GM23248 (cell line): ENCODE measurements at regions not wholly inside any gene's neighbourhood (a gene's known extent, or its start where the extent isn't known, plus 50 kb on each side); places are given as distances from the start of the nearest gene placed in this dataset.

Experiments used
- DNase-seq: peaks from one replicate; pipeline ENCODE4 v3.0.0-alpha.2; 2015
- H2AFZ ChIP-seq: fragments of 200-600 bp; sonication (generic); 2 replicates; pipeline ENCODE4 v1.6.1; 2016; ENCODE audit warnings: antibody characterized with exemption
- H3F3A ChIP-seq: fragments of 200-600 bp; sonication (generic); 2 replicates; pipeline ENCODE4 v1.6.1; 2016; ENCODE audit warnings: mild to moderate bottlenecking, antibody characterized with exemption, mixed run types; ENCODE audit not compliant: insufficient read depth
- H3K27ac ChIP-seq: fragments of 200-600 bp; sonication (generic); 2 replicates; pipeline ENCODE4 v1.5.1; 2016; ENCODE audit warnings: mild to moderate bottlenecking
- H3K27me3 ChIP-seq: fragments of 200-600 bp; sonication (generic); replicated peaks from 2 replicates; pipeline ENCODE4 v1.6.1; 2016; ENCODE audit warnings: mild to moderate bottlenecking; ENCODE audit not compliant: insufficient read depth
- H3K36me3 ChIP-seq: fragments of 200-600 bp; sonication (generic); 2 replicates; pipeline ENCODE4 v1.6.1; 2016; ENCODE audit warnings: low read depth, mild to moderate bottlenecking
- H3K4me1 ChIP-seq: fragments of 200-600 bp; sonication (generic); 2 replicates; pipeline ENCODE4 v1.6.1; 2016; ENCODE audit warnings: mild to moderate bottlenecking; ENCODE audit not compliant: insufficient read depth
- H3K4me2 ChIP-seq: fragments of 200-600 bp; sonication (generic); one replicate; pipeline ENCODE4 v1.6.1; 2016; ENCODE audit warnings: mild to moderate bottlenecking; ENCODE audit not compliant: unreplicated experiment
- H3K4me3 ChIP-seq: fragments of 200-600 bp; sonication (generic); 2 replicates; pipeline ENCODE4 v1.5.1; 2016; ENCODE audit warnings: mild to moderate bottlenecking
- H3K79me2 ChIP-seq: fragments of 200-600 bp; sonication (generic); 2 replicates; pipeline ENCODE4 v1.6.1; 2016; ENCODE audit warnings: mild to moderate bottlenecking; ENCODE audit not compliant: insufficient read depth
- H3K9ac ChIP-seq: fragments of 200-600 bp; sonication (generic); 2 replicates; pipeline ENCODE4 v1.6.1; 2016; ENCODE audit warnings: mild to moderate bottlenecking
- H3K9me2 ChIP-seq: fragments of 200-600 bp; sonication (generic); 2 replicates; pipeline ENCODE4 v1.6.1; 2016; ENCODE audit warnings: mixed run types, mild to moderate bottlenecking, moderate library complexity; ENCODE audit not compliant: insufficient read depth
- H3K9me3 ChIP-seq: fragments of 200-600 bp; sonication (generic); one replicate; pipeline ENCODE4 v1.6.1; 2017; ENCODE audit warnings: low read depth
- H4K20me1 ChIP-seq: fragments of 200-600 bp; sonication (generic); 2 replicates; pipeline ENCODE4 v1.6.0; 2016; ENCODE audit not compliant: insufficient read depth
- EZH2 ChIP-seq: fragments of 200-600 bp; sonication (generic); IDR thresholded peaks from 2 replicates; pipeline ENCODE4 v1.6.1; 2018; ENCODE audit warnings: antibody characterized with exemption, mild to moderate bottlenecking; ENCODE audit not compliant: insufficient read depth, poor library complexity, severe bottlenecking
- EZH2phosphoT487 ChIP-seq: fragments of 200-600 bp; sonication (generic); IDR thresholded peaks from 2 replicates; pipeline ENCODE4 v1.6.1; 2018; ENCODE audit warnings: antibody characterized with exemption, moderate library complexity, mild to moderate bottlenecking, low read depth; ENCODE audit not compliant: insufficient read depth
- WGBS, 2 experiments: methylation state at CpG; one replicate each; pipeline ENCODE4 v1.1.6; 2015 to 2017; ENCODE audit warnings: low lambda C conversion rate in 2 of 2, low coverage in 1 of 2; ENCODE audit errors: missing lambda C conversion rate in 2 of 2; 5-methylcytosine and 5-hydroxymethylcytosine counted together
- in situ Hi-C: fragments of 300-500 bp; cut with MboI; formaldehyde crosslinking; loops from 2 replicates; pipeline ENCODE4 v1.15.0; 2020

- Histone ChIP-seq H3F3A (peaks cover 29% of the 10 kb centered on the region), H3K9me2 (no peaks in the 10 kb centered on the region), H4K20me1 (no peaks in the 10 kb centered on the region), H3K9me3 (no peaks in the 10 kb centered on the region), H3K9ac (peak overlapping the region; percentile 3; the same call in 1 of the 2 replicates), H3K4me2 (peak overlapping the region; percentile 64), H3K4me3 (peak overlapping the region; percentile 13; the same call in 1 of the 2 replicates), H3K79me2 (no peaks in the 10 kb centered on the region), H3K27me3 (no peaks in the 10 kb centered on the region), H3K36me3 (no peaks in the 10 kb centered on the region), H3K4me1 (peaks cover 46% of the 10 kb centered on the region), H2AFZ (no peak overlapping the region), H3K27ac (peak overlapping the region; percentile 49)
- in situ Hi-C loops: no loop called here
- WGBS, 2 experiments: 88 to 93% methylated on average over 3 of the region's 3 CpGs
- TF ChIP-seq EZH2phosphoT487: no peak
- TF ChIP-seq EZH2: no peak
- DNase-seq: no peak
Observed at GRCh38 chr3:177589041-177589650, 391.9 kb upstream of the TBL1XR1 start.

- H2AFZ ChIP-seq: no peak overlapping the region
- H3K36me3 ChIP-seq: no peaks in the 10 kb centered on the region
- H3K27me3 ChIP-seq: no peaks in the 10 kb centered on the region
- H3K9me3 ChIP-seq: no peaks in the 10 kb centered on the region
- no peaks in the 10 kb centered on the region for H4K20me1 ChIP-seq
- H3K27ac ChIP-seq: peak overlapping the region; percentile 49
- TF ChIP-seq EZH2 (no peak), EZH2phosphoT487 (peak; percentile 88)
- 1 to 2% methylated on average over 4 of the region's 4 CpGs for WGBS, 2 experiments
- H3K9ac ChIP-seq: peak overlapping the region; percentile 3; the same call in 1 of the 2 replicates
- H3K79me2 ChIP-seq: no peaks in the 10 kb centered on the region
- peak overlapping the region; percentile 64 for H3K4me2 ChIP-seq
- in situ Hi-C loops: no loop called here
- no peaks in the 10 kb centered on the region for H3K9me2 ChIP-seq
- H3K4me1 ChIP-seq: peaks cover 47% of the 10 kb centered on the region
- DNase-seq: peak; percentile 91
- H3F3A ChIP-seq: peaks cover 32% of the 10 kb centered on the region
- peak overlapping the region; percentile 13; the same call in 1 of the 2 replicates for H3K4me3 ChIP-seq
Observed at GRCh38 chr3:177589911-177590381, 392.7 kb upstream of the TBL1XR1 start.

DNA sequence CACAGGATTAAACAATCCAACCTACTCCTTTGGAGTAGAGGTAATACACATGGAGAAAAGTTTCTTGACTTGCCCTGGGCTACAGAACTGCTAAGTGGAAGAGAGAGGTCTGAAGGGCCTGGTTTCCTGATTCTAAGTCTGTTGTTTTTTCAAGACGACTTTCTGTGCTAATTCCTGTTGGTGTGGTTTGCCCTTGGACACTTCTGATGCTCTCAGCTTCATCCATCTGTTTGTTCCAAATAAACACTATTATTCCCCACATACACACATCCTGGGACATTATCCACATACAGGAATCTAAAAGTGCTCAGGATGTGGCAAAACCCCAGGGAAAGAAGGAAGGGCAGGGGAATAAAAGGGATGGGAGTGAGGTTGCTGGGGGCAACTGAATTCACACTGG is 393.5 kb upstream of the TBL1XR1 start:
- in situ Hi-C loops: no loop called here
- 42 to 75% methylated on average over 1 of the region's 1 CpG for WGBS, 2 experiments

GRCh38 chr3:177591379-177591778 is 394.1 kb upstream of the TBL1XR1 start:
- 56 to 61% methylated on average over 4 of the region's 4 CpGs for WGBS, 2 experiments

More for the DNA sequence above, 393.5 kb upstream of the TBL1XR1 start:
- DNase-seq: no peak
- Histone ChIP-seq H3K4me2 (no peak overlapping the region), H3K9ac (no peak overlapping the region), H3K9me2 (no peaks in the 10 kb centered on the region; the same call in 1 of the 2 replicates), H3K79me2 (no peaks in the 10 kb centered on the region), H3K4me3 (no peak overlapping the region), H3K36me3 (no peaks in the 10 kb centered on the region), H3F3A (peaks cover 40% of the 10 kb centered on the region), H3K4me1 (peaks cover 55% of the 10 kb centered on the region), H3K27me3 (no peaks in the 10 kb centered on the region), H3K27ac (no peak overlapping the region; the same call in 1 of the 2 replicates), H2AFZ (no peak overlapping the region), H4K20me1 (no peaks in the 10 kb centered on the region), H3K9me3 (no peaks in the 10 kb centered on the region)
- TF ChIP-seq EZH2phosphoT487: no peak
- TF ChIP-seq EZH2: no peak

More at GRCh38 chr3:177591379-177591778, 394.1 kb upstream of the TBL1XR1 start:
- in situ Hi-C loops: no loop called here
- Histone ChIP-seq H3K4me1 (peaks cover 60% of the 10 kb centered on the region), H4K20me1 (no peaks in the 10 kb centered on the region), H3K4me2 (peak overlapping the region; percentile 47), H2AFZ (no peak overlapping the region), H3K9ac (no peak overlapping the region), H3K27ac (no peak overlapping the region), H3K79me2 (no peaks in the 10 kb centered on the region), H3K9me2 (no peaks in the 10 kb centered on the region; the same call in 1 of the 2 replicates), H3K4me3 (no peak overlapping the region), H3F3A (peaks cover 46% of the 10 kb centered on the region), H3K9me3 (no peaks in the 10 kb centered on the region), H3K36me3 (no peaks in the 10 kb centered on the region), H3K27me3 (no peaks in the 10 kb centered on the region)
- DNase-seq: peak; percentile 17
- no peak for TF ChIP-seq EZH2
- no peak for TF ChIP-seq EZH2phosphoT487
